SU-DHL-6 (cell line): ENCODE measurements at regions not wholly inside any gene's neighbourhood (a gene's known extent, or its start where the extent isn't known, plus 50 kb on each side); places are given as distances from the start of the nearest gene placed in this dataset.

Source experiments
- H2AFZ ChIP-seq: fragments of 200-600 bp; sonication (generic); 2 replicates; pipeline ENCODE4 v1.6.1; 2014; ENCODE audit warnings: low read depth, mild to moderate bottlenecking, moderate library complexity, mixed read lengths, antibody characterized with exemption, low read length; ENCODE audit not compliant: severe bottlenecking
- H3F3A ChIP-seq: fragments of 200-600 bp; shearing (Covaris generic); 2 replicates; pipeline ENCODE4 v1.6.0; 2016; ENCODE audit warnings: antibody characterized with exemption, mild to moderate bottlenecking; ENCODE audit not compliant: insufficient read depth
- H3K27ac ChIP-seq: fragments of 200-600 bp; sonication (generic); 2 replicates; pipeline ENCODE4 v1.5.1; 2016; ENCODE audit warnings: low read depth, mild to moderate bottlenecking, low read length, moderate library complexity, mixed read lengths
- H3K27me3 ChIP-seq: fragments of 200-600 bp; sonication (generic), shearing (Covaris generic); 2 replicates; pipeline ENCODE4 v1.6.0; 2014; ENCODE audit warnings: mild to moderate bottlenecking, low read length
- H3K36me3 ChIP-seq: fragments of 200-600 bp; sonication (generic); 2 replicates; pipeline ENCODE4 v1.6.1; 2014; ENCODE audit warnings: mild to moderate bottlenecking, low read length, mixed read lengths
- H3K4me2 ChIP-seq: fragments of 300-600, 200-600 bp; shearing (Covaris generic), sonication (generic); 2 replicates; pipeline ENCODE4 v1.6.0; 2014; ENCODE audit warnings: low read length, low read depth, mild to moderate bottlenecking; ENCODE audit not compliant: poor library complexity, severe bottlenecking
- H3K4me3 ChIP-seq: fragments of 200-600 bp; sonication (generic); 2 replicates; pipeline ENCODE4 v1.5.1; 2014; ENCODE audit warnings: antibody characterized with exemption, low read length, mild to moderate bottlenecking, mixed read lengths; ENCODE audit not compliant: insufficient read depth, poor library complexity, severe bottlenecking
- H3K79me2 ChIP-seq: fragments of 200-600 bp; sonication (generic); 2 replicates; pipeline ENCODE4 v1.6.1; 2014; ENCODE audit warnings: mild to moderate bottlenecking, low read length, moderate library complexity; ENCODE audit not compliant: insufficient read depth
- H3K9ac ChIP-seq: fragments of 200-600 bp; sonication (generic); 2 replicates; pipeline ENCODE4 v1.7.0; 2014; ENCODE audit warnings: mild to moderate bottlenecking, low read length
- H3K9me2 ChIP-seq: fragments of 200-600 bp; sonication (generic); replicated peaks from 2 replicates; pipeline ENCODE4 v1.6.1; 2014; ENCODE audit warnings: low read length; ENCODE audit not compliant: insufficient read depth
- H3K9me3 ChIP-seq: fragments of 200-600 bp; sonication (generic); 2 replicates; pipeline ENCODE4 v1.6.1; 2014; ENCODE audit warnings: low read length, mixed read lengths; ENCODE audit not compliant: insufficient read depth
- H4K20me1 ChIP-seq: fragments of 200-600 bp; sonication (generic); 2 replicates; pipeline ENCODE4 v1.6.1; 2014; ENCODE audit warnings: low read depth, mild to moderate bottlenecking, antibody characterized with exemption, low read length, moderate library complexity, mixed read lengths
- CTCF ChIP-seq: fragments of 200-600 bp; sonication (generic); IDR thresholded peaks from one replicate; pipeline ENCODE4 v1.5.1; 2017; ENCODE audit warnings: antibody characterized with exemption, mild to moderate bottlenecking, low read length, moderate library complexity; ENCODE audit not compliant: insufficient read depth, poor library complexity, severe bottlenecking
- EZH2phosphoT487 ChIP-seq: fragments of 200-600 bp; sonication (generic), shearing (Covaris generic); conservative IDR thresholded peaks from 2 replicates; pipeline ENCODE4 v1.6.1; 2018; ENCODE audit warnings: mild to moderate bottlenecking, antibody characterized with exemption, low read length, moderate library complexity, mixed read lengths

- TF ChIP-seq EZH2phosphoT487 (no peak), CTCF (no peak)
- no peak overlapping the region for H3K27ac ChIP-seq
- no peaks in the 10 kb centered on the region for H3K79me2 ChIP-seq
- no peak overlapping the region for H3K9ac ChIP-seq
- no peak overlapping the region for H3K4me2 ChIP-seq
- H3K9me3 ChIP-seq = no peaks in the 10 kb centered on the region
- H3K4me3 ChIP-seq = no peak overlapping the region
- H3K36me3 ChIP-seq = no peaks in the 10 kb centered on the region
- no peak overlapping the region for H2AFZ ChIP-seq
- H3F3A ChIP-seq = no peaks in the 10 kb centered on the region
- H3K27me3 ChIP-seq = no peaks in the 10 kb centered on the region
- H3K9me2 ChIP-seq = no peaks in the 10 kb centered on the region
- H4K20me1 ChIP-seq = no peaks in the 10 kb centered on the region
Observed at GRCh38 chr13:83003185-83003584, 879.1 kb downstream of the SLITRK1 start.

- Histone ChIP-seq H3K27me3 (no peaks in the 10 kb centered on the region), H3K9me3 (no peaks in the 10 kb centered on the region), H3F3A (no peaks in the 10 kb centered on the region), H3K4me2 (no peak overlapping the region), H3K4me3 (no peak overlapping the region), H3K9me2 (no peaks in the 10 kb centered on the region), H3K9ac (no peak overlapping the region), H3K27ac (no peak overlapping the region), H3K79me2 (no peaks in the 10 kb centered on the region), H4K20me1 (no peaks in the 10 kb centered on the region), H2AFZ (no peak overlapping the region), H3K36me3 (no peaks in the 10 kb centered on the region)
- no peak for TF ChIP-seq EZH2phosphoT487
- TF ChIP-seq CTCF = no peak
Observed at GRCh38 chr13:82993417-82993816, 888.9 kb downstream of the SLITRK1 start.

GRCh38 chr13:82976499-82976898 is 905.8 kb downstream of the SLITRK1 start:
- Histone ChIP-seq H3K79me2 (no peaks in the 10 kb centered on the region), H3K9me3 (no peaks in the 10 kb centered on the region), H3K9me2 (no peaks in the 10 kb centered on the region), H2AFZ (no peak overlapping the region), H3F3A (no peaks in the 10 kb centered on the region), H3K36me3 (no peaks in the 10 kb centered on the region), H3K27ac (no peak overlapping the region), H3K4me3 (no peak overlapping the region), H4K20me1 (no peaks in the 10 kb centered on the region), H3K4me2 (no peak overlapping the region), H3K9ac (no peak overlapping the region), H3K27me3 (no peaks in the 10 kb centered on the region)
- TF ChIP-seq EZH2phosphoT487 (no peak), CTCF (no peak)
